ENCODE measurements at regions not wholly inside any gene's neighbourhood (a gene's known extent, or its start where the extent isn't known, plus 50 kb on each side); places are given as distances from the start of the nearest gene placed in this dataset.

DNA sequence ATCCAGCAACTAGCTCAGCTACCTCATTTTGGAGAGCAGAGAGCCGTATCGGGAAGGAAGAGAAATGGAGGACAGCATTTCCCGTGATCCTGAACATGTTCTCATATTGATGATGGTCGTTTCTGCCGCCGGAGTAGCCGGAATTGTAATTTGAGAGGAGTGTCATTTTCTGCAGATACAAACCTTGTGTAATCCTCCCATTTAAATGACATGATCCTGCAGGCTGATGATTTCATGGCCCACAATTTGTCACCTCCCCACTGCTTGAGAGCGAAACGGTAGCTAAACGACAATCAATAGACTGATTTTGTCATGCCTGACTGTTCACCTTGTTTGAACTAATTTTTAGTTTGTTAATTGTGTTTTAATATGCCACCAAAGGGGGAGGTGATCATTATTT lies 126.5 kb upstream of the CNTN6 start:
- H3K4me1 ChIP-seq (ENCODE audit: insufficient read depth) = no peaks in the 10 kb centered on the region
- H3F3A ChIP-seq (ENCODE audit: insufficient read depth) = no peaks in the 10 kb centered on the region
- TF ChIP-seq EZH2 (IDR thresholded peaks at IDR 0.05; ENCODE audit: insufficient read depth, poor library complexity, severe bottlenecking) = no peak
- TF ChIP-seq EZH2phosphoT487 (IDR thresholded peaks at IDR 0.05; ENCODE audit: insufficient read depth, low read depth) = no peak
- no peaks in the 10 kb centered on the region for H3K27me3 ChIP-seq (replicated peaks; ENCODE audit: insufficient read depth)
- H3K4me2 ChIP-seq (ENCODE audit: unreplicated experiment) = no peak overlapping the region
- H2AFZ ChIP-seq = no peak overlapping the region
- H3K27ac ChIP-seq = no peak overlapping the region
- H3K9me2 ChIP-seq (ENCODE audit: insufficient read depth) = no peaks in the 10 kb centered on the region
- no peak for DNase-seq
- no peaks in the 10 kb centered on the region for H4K20me1 ChIP-seq (ENCODE audit: insufficient read depth)
- no peak overlapping the region for H3K9ac ChIP-seq
- WGBS, 2 experiments (ENCODE audit: low coverage in 1 of 2, low lambda C conversion rate in 2 of 2, missing lambda C conversion rate in 2 of 2) = 45 to 49% methylated on average over 10 of the region's 10 CpGs
- H3K4me3 ChIP-seq = no peak overlapping the region
- H3K36me3 ChIP-seq (ENCODE audit: low read depth) = no peaks in the 10 kb centered on the region
- peaks cover 4% of the 10 kb centered on the region for H3K9me3 ChIP-seq (ENCODE audit: low read depth)
- no peaks in the 10 kb centered on the region for H3K79me2 ChIP-seq (ENCODE audit: insufficient read depth)
- in situ Hi-C loops (cut with MboI) = no loop called here

- no peaks in the 10 kb centered on the region for H4K20me1 ChIP-seq (ENCODE audit: insufficient read depth)
- H3K36me3 ChIP-seq (ENCODE audit: low read depth) = no peaks in the 10 kb centered on the region
- no peak overlapping the region for H3K27ac ChIP-seq
- no peaks in the 10 kb centered on the region for H3K27me3 ChIP-seq (replicated peaks; ENCODE audit: insufficient read depth)
- H3K9ac ChIP-seq = no peak overlapping the region
- no peaks in the 10 kb centered on the region for H3K4me1 ChIP-seq (ENCODE audit: insufficient read depth)
- in situ Hi-C loops (cut with MboI) = no loop called here
- no peak overlapping the region for H2AFZ ChIP-seq
- peaks cover 4% of the 10 kb centered on the region for H3K9me3 ChIP-seq (ENCODE audit: low read depth)
- WGBS, 2 experiments (ENCODE audit: low coverage in 1 of 2, low lambda C conversion rate in 2 of 2, missing lambda C conversion rate in 2 of 2) = 0 to 4% methylated on average over 1 of the region's 1 CpG
- TF ChIP-seq EZH2phosphoT487 (IDR thresholded peaks at IDR 0.05; ENCODE audit: insufficient read depth, low read depth) (no peak), EZH2 (IDR thresholded peaks at IDR 0.05; ENCODE audit: insufficient read depth, poor library complexity, severe bottlenecking) (no peak)
- H3K4me2 ChIP-seq (ENCODE audit: unreplicated experiment) = no peak overlapping the region
- H3K4me3 ChIP-seq = no peak overlapping the region
- H3K79me2 ChIP-seq (ENCODE audit: insufficient read depth) = no peaks in the 10 kb centered on the region
- H3K9me2 ChIP-seq (ENCODE audit: insufficient read depth) = no peaks in the 10 kb centered on the region
- DNase-seq = no peak
- H3F3A ChIP-seq (ENCODE audit: insufficient read depth) = no peaks in the 10 kb centered on the region
These were observed 119.5 kb upstream of the CNTN6 start for GRCh38 chr3:973340-973739.

- no peak for DNase-seq
- H3K36me3 ChIP-seq (ENCODE audit: low read depth) = no peaks in the 10 kb centered on the region
- in situ Hi-C loops (cut with MboI) = no loop called here
These were observed 116.8 kb upstream of the CNTN6 start for GRCh38 chr3:976006-976405.

GRCh38 chr3:981156-981555 lies 111.7 kb upstream of the CNTN6 start:
- no peaks in the 10 kb centered on the region for H3K9me2 ChIP-seq (ENCODE audit: insufficient read depth)
- TF ChIP-seq EZH2phosphoT487 (IDR thresholded peaks at IDR 0.05; ENCODE audit: insufficient read depth, low read depth) (no peak), EZH2 (IDR thresholded peaks at IDR 0.05; ENCODE audit: insufficient read depth, poor library complexity, severe bottlenecking) (no peak)
- no peaks in the 10 kb centered on the region for H3K9me3 ChIP-seq (ENCODE audit: low read depth)
- H3K9ac ChIP-seq = no peak overlapping the region
- no peaks in the 10 kb centered on the region for H3K79me2 ChIP-seq (ENCODE audit: insufficient read depth)
- no peaks in the 10 kb centered on the region for H3F3A ChIP-seq (ENCODE audit: insufficient read depth)
- H3K4me1 ChIP-seq (ENCODE audit: insufficient read depth) = no peaks in the 10 kb centered on the region
- H4K20me1 ChIP-seq (ENCODE audit: insufficient read depth) = no peaks in the 10 kb centered on the region
- H3K27me3 ChIP-seq (replicated peaks; ENCODE audit: insufficient read depth) = no peaks in the 10 kb centered on the region
- H2AFZ ChIP-seq = no peak overlapping the region
- H3K36me3 ChIP-seq (ENCODE audit: low read depth) = no peaks in the 10 kb centered on the region
- DNase-seq = no peak
- no peak overlapping the region for H3K27ac ChIP-seq
- no peak overlapping the region for H3K4me2 ChIP-seq (ENCODE audit: unreplicated experiment)
- in situ Hi-C loops (cut with MboI) = no loop called here
- H3K4me3 ChIP-seq = no peak overlapping the region
- WGBS, 2 experiments (ENCODE audit: low coverage in 1 of 2, low lambda C conversion rate in 2 of 2, missing lambda C conversion rate in 2 of 2) = 32% methylated on average over 6 of the region's 6 CpGs

More at GRCh38 chr3:976006-976405, 116.8 kb upstream of the CNTN6 start:
- H3K4me1 ChIP-seq (ENCODE audit: insufficient read depth) = no peaks in the 10 kb centered on the region
- no peaks in the 10 kb centered on the region for H3K79me2 ChIP-seq (ENCODE audit: insufficient read depth)
- no peak overlapping the region for H3K9ac ChIP-seq
- H3F3A ChIP-seq (ENCODE audit: insufficient read depth) = no peaks in the 10 kb centered on the region
- H4K20me1 ChIP-seq (ENCODE audit: insufficient read depth) = no peaks in the 10 kb centered on the region
- no peak for TF ChIP-seq EZH2 (IDR thresholded peaks at IDR 0.05; ENCODE audit: insufficient read depth, poor library complexity, severe bottlenecking)
- no peak for TF ChIP-seq EZH2phosphoT487 (IDR thresholded peaks at IDR 0.05; ENCODE audit: insufficient read depth, low read depth)
- no peak overlapping the region for H3K27ac ChIP-seq
- no peaks in the 10 kb centered on the region for H3K9me3 ChIP-seq (ENCODE audit: low read depth)
- H3K9me2 ChIP-seq (ENCODE audit: insufficient read depth) = no peaks in the 10 kb centered on the region
- no peak overlapping the region for H3K4me2 ChIP-seq (ENCODE audit: unreplicated experiment)
- no peak overlapping the region for H3K4me3 ChIP-seq
- H3K27me3 ChIP-seq (replicated peaks; ENCODE audit: insufficient read depth) = no peaks in the 10 kb centered on the region
- 38% methylated on average over 5 of the region's 5 CpGs for WGBS, 2 experiments (ENCODE audit: low coverage in 1 of 2, low lambda C conversion rate in 2 of 2, missing lambda C conversion rate in 2 of 2)
- H2AFZ ChIP-seq = no peak overlapping the region

GRCh38 chr3:988785-989184 lies 104.0 kb upstream of the CNTN6 start:
- H3F3A ChIP-seq (ENCODE audit: insufficient read depth) = no peaks in the 10 kb centered on the region
- H3K9me3 ChIP-seq (ENCODE audit: low read depth) = no peaks in the 10 kb centered on the region
- no peak overlapping the region for H3K4me2 ChIP-seq (ENCODE audit: unreplicated experiment)
- H3K4me3 ChIP-seq = no peak overlapping the region
- H3K9me2 ChIP-seq (ENCODE audit: insufficient read depth) = no peaks in the 10 kb centered on the region
- no peak overlapping the region for H3K9ac ChIP-seq
- WGBS, 2 experiments (ENCODE audit: low coverage in 1 of 2, low lambda C conversion rate in 2 of 2, missing lambda C conversion rate in 2 of 2) = 58 to 59% methylated on average over 1 of the region's 1 CpG
- no peak overlapping the region for H3K27ac ChIP-seq
- H3K79me2 ChIP-seq (ENCODE audit: insufficient read depth) = no peaks in the 10 kb centered on the region
- no peaks in the 10 kb centered on the region for H3K4me1 ChIP-seq (ENCODE audit: insufficient read depth)
- H3K36me3 ChIP-seq (ENCODE audit: low read depth) = no peaks in the 10 kb centered on the region
- no peak for TF ChIP-seq EZH2 (IDR thresholded peaks at IDR 0.05; ENCODE audit: insufficient read depth, poor library complexity, severe bottlenecking)
- TF ChIP-seq EZH2phosphoT487 (IDR thresholded peaks at IDR 0.05; ENCODE audit: insufficient read depth, low read depth) = no peak
- in situ Hi-C loops (cut with MboI) = no loop called here
- DNase-seq = no peak
- H4K20me1 ChIP-seq (ENCODE audit: insufficient read depth) = no peaks in the 10 kb centered on the region
- H3K27me3 ChIP-seq (replicated peaks; ENCODE audit: insufficient read depth) = no peaks in the 10 kb centered on the region
- H2AFZ ChIP-seq = no peak overlapping the region
